ENCODE measurements at regions not wholly inside any gene's neighbourhood (a gene's known extent, or its start where the extent isn't known, plus 50 kb on each side); places are given as distances from the start of the nearest gene placed in this dataset.

- TF ChIP-seq ZSCAN18 (tag by site-specific recombination; IDR thresholded peaks at IDR 0.05) (no peak), KLF17 (tag by site-specific recombination; IDR thresholded peaks at IDR 0.05) (no peak), ZIC2 (tag by site-specific recombination; IDR thresholded peaks at IDR 0.05) (no peak), ZNF146 (tag by site-specific recombination; IDR thresholded peaks at IDR 0.05) (no peak), GFI1B (tag by site-specific recombination; IDR thresholded peaks at IDR 0.05) (no peak), ZNF138 (tag by site-specific recombination; IDR thresholded peaks at IDR 0.05; ENCODE audit: borderline replicate concordance) (no peak)
These were observed 708.7 kb upstream of the LRATD1 start (continued) for GRCh38 chr2:13923823-13924222.

GRCh38 chr2:13942111-13942510, 690.4 kb upstream of the LRATD1 start:
- no peak overlapping the region for H3K4me3 ChIP-seq (ENCODE audit: low read depth, low read length)
- H3K36me3 ChIP-seq (ENCODE audit: control insufficient read depth in 2 of 2, insufficient read depth in 1 of 2, low read length in 2 of 2) = no peaks in the 10 kb centered on the region
- CTCF ChIA-PET = no interaction called here
- H3K9me3 ChIP-seq (ENCODE audit: control insufficient read depth, insufficient read depth, low read depth, low read length) = no peaks in the 10 kb centered on the region
- H3K4me1 ChIP-seq (ENCODE audit: control insufficient read depth, insufficient read depth, low read length) = no peaks in the 10 kb centered on the region
- no peak overlapping the region for H3K27ac ChIP-seq (ENCODE audit: extremely low read depth, low read depth, low read length)
- TF ChIP-seq ZNF785 (tag by site-specific recombination; IDR thresholded peaks at IDR 0.05) (no peak), GLIS2 (tag by site-specific recombination; IDR thresholded peaks at IDR 0.05) (no peak), ZNF623 (tag by site-specific recombination; IDR thresholded peaks at IDR 0.05) (no peak), ZNF548 (tag by site-specific recombination; IDR thresholded peaks at IDR 0.05) (no peak), KLF1 (tag by site-specific recombination; IDR thresholded peaks at IDR 0.05) (no peak), CTCF (tag by site-specific recombination; IDR thresholded peaks at IDR 0.05) (no peak), MEIS1 (CRISPR knock-in tag; IDR thresholded peaks at IDR 0.05; ENCODE audit: borderline replicate concordance) (no peak), ZNF221 (tag by site-specific recombination; IDR thresholded peaks at IDR 0.05; ENCODE audit: borderline replicate concordance) (no peak), ZNF555 (tag by site-specific recombination; conservative IDR thresholded peaks at IDR 0.05) (no peak), ZSCAN4 (tag by site-specific recombination; IDR thresholded peaks at IDR 0.05) (no peak), ZFP3 (tag by site-specific recombination; IDR thresholded peaks at IDR 0.05; ENCODE audit: low read depth) (no peak), ZNF354C (tag by site-specific recombination; IDR thresholded peaks at IDR 0.05; ENCODE audit: borderline replicate concordance, low read depth) (no peak)
- POLR2A ChIA-PET = no interaction called here

GRCh38 chr2:13950761-13951160, 681.8 kb upstream of the LRATD1 start:
- POLR2A ChIA-PET = no interaction called here
- CTCF ChIA-PET = no interaction called here

More at GRCh38 chr2:13950761-13951160, 681.8 kb upstream of the LRATD1 start:
- Histone ChIP-seq H3K4me3 (ENCODE audit: low read depth, low read length) (no peak overlapping the region), H3K27ac (ENCODE audit: extremely low read depth, low read depth, low read length) (no peak overlapping the region), H3K36me3 (ENCODE audit: control insufficient read depth in 2 of 2, insufficient read depth in 1 of 2, low read length in 2 of 2) (no peaks in the 10 kb centered on the region), H3K9me3 (ENCODE audit: control insufficient read depth, insufficient read depth, low read depth, low read length) (no peaks in the 10 kb centered on the region), H3K4me1 (ENCODE audit: control insufficient read depth, insufficient read depth, low read length) (no peaks in the 10 kb centered on the region)
- TF ChIP-seq ZNF658 (tag by site-specific recombination; IDR thresholded peaks at IDR 0.05) = no peak
